ENCODE measurements at regions not wholly inside any gene's neighbourhood (a gene's known extent, or its start where the extent isn't known, plus 50 kb on each side); places are given as distances from the start of the nearest gene placed in this dataset.

- H2AFZ ChIP-seq (ENCODE audit: low read length), result no peak overlapping the region
- no peaks in the 10 kb centered on the region for H3K9me3 ChIP-seq (ENCODE audit: insufficient read depth in 2 of 2, low read depth in 1 of 2, low read length in 1 of 2)
These were observed 91.4 kb upstream of the ZNF462 start for GRCh38 chr9:106771608-106772007.

More at GRCh38 chr9:106771608-106772007, 91.4 kb upstream of the ZNF462 start:
- no peak overlapping the region for H3K27ac ChIP-seq (ENCODE audit: low read depth, low read length)
- no peak overlapping the region for H2BK12ac ChIP-seq (ENCODE audit: low read depth, low read length)
- no peaks in the 10 kb centered on the region for H3K79me2 ChIP-seq (ENCODE audit: control insufficient read depth in 1 of 2, insufficient read depth in 2 of 2, low read length in 2 of 2)
- H2BK20ac ChIP-seq (ENCODE audit: low read length), result no peak overlapping the region
- no peaks in the 10 kb centered on the region for H3K23me2 ChIP-seq (ENCODE audit: low read depth, low read length)
- no peak overlapping the region for H3K4me3 ChIP-seq (ENCODE audit: extremely low read depth in 1 of 4, insufficient read depth in 2 of 4, low read depth in 3 of 4, low read length in 4 of 4)
- no peak overlapping the region for H4K8ac ChIP-seq (ENCODE audit: extremely low read depth, insufficient read depth, low read length)
- H3K27me3 ChIP-seq (replicated peaks in 1 of 4; ENCODE audit: control insufficient read depth in 3 of 4, extremely low read depth in 1 of 4, insufficient read depth in 3 of 4, low read length in 3 of 4), result no peaks in the 10 kb centered on the region
- no peak for DNase-seq (ENCODE audit: low read depth in 1 of 2, low spot score in 2 of 2)
- no peak overlapping the region for H4K91ac ChIP-seq (replicated peaks; ENCODE audit: insufficient read length, low read length)
- no peak overlapping the region for H2AK5ac ChIP-seq (ENCODE audit: low read depth, low read length)
- no peak overlapping the region for H3K18ac ChIP-seq (ENCODE audit: extremely low read depth, low read length)
- H3K14ac ChIP-seq (ENCODE audit: insufficient read length), result no peak overlapping the region
- FAIRE-seq, result no peak
- no peak overlapping the region for H2BK15ac ChIP-seq (ENCODE audit: low read length)
- WGBS, 2 experiments (ENCODE audit: extremely low coverage in 1 of 2, insufficient coverage in 1 of 2, insufficient read length in 1 of 2, insufficient replicate concordance in 2 of 2, low coverage in 1 of 2, low lambda C conversion rate in 2 of 2, missing lambda C conversion rate in 1 of 2), result 90% methylated on average over 4 of the region's 4 CpGs; no CpG with 5 or more reads in 1 of the 2 experiments
- H3K23ac ChIP-seq (ENCODE audit: insufficient read length), result no peak overlapping the region
- no peaks in the 10 kb centered on the region for H4K20me1 ChIP-seq (replicated peaks in 1 of 2; ENCODE audit: control insufficient read depth in 1 of 2, insufficient read depth in 2 of 2, low read length in 2 of 2)
- H2BK5ac ChIP-seq (ENCODE audit: low read depth, low read length), result no peak overlapping the region
- H2BK120ac ChIP-seq (replicated peaks; ENCODE audit: low read depth, low read length), result no peak overlapping the region
- H3K56ac ChIP-seq (replicated peaks; ENCODE audit: insufficient read length, low read depth, low read length), result no peak overlapping the region
- ChIA-PET POLR2A (ENCODE audit: partially characterized antibody) (no interaction called here), CTCF (ENCODE audit: partially characterized antibody) (interaction anchor here (1.3 kb wide), 1 partner anchor 9 kb away, joined by 4 read pairs; no protein-coding TSS in a partner anchor)
- no peaks in the 10 kb centered on the region for H3K36me3 ChIP-seq (ENCODE audit: control insufficient read depth in 2 of 4, insufficient read depth in 4 of 4, low read length in 3 of 4)
- no peak for TF ChIP-seq POLR2A (IDR thresholded peaks at IDR 0.05; ENCODE audit: control extremely low read depth in 1 of 2, low read depth in 2 of 2, low read length in 2 of 2)
- no peak for TF ChIP-seq FOSL1 (IDR thresholded peaks at IDR 0.05; ENCODE audit: insufficient read depth, low read depth, low read length)
- TF ChIP-seq RAD21 (IDR thresholded peaks at IDR 0.05 in 1 of 2, conservative IDR thresholded peaks at IDR 0.05 in 1 of 2; ENCODE audit: low read depth in 2 of 2, low read length in 2 of 2), result no peak
- no peak overlapping the region for H3K9ac ChIP-seq (replicated peaks in 1 of 4; ENCODE audit: extremely low read depth in 1 of 4, low read depth in 3 of 4, low read length in 3 of 4)
- no peaks in the 10 kb centered on the region for H3K4me1 ChIP-seq (replicated peaks in 1 of 4; ENCODE audit: control insufficient read depth in 3 of 4, insufficient read depth in 4 of 4, low read length in 3 of 4)
- no peak overlapping the region for H3K4ac ChIP-seq (replicated peaks; ENCODE audit: insufficient read length, low read depth, low read length)
- no peak overlapping the region for H3K4me2 ChIP-seq (ENCODE audit: insufficient read depth in 1 of 2, low read depth in 2 of 2, low read length in 2 of 2)
- no peaks in the 10 kb centered on the region for H3K79me1 ChIP-seq (ENCODE audit: low read depth, low read length)
- no peak overlapping the region for H4K5ac ChIP-seq (ENCODE audit: insufficient read length, low read depth, low read length)

All from H1 (cell line).